Ishikawa (cell line): ENCODE measurements at regions not wholly inside any gene's neighbourhood (a gene's known extent, or its start where the extent isn't known, plus 50 kb on each side); places are given as distances from the start of the nearest gene placed in this dataset.

Source experiments
- CEBPB ChIP-seq: IDR thresholded peaks from 2 replicates; pipeline ENCODE4 v1.6.1; 2012
- CREB1 ChIP-seq: IDR thresholded peaks from 2 replicates; pipeline ENCODE4 v1.6.1; 2012; ENCODE audit warnings: low read depth
- EP300 ChIP-seq: IDR thresholded peaks from 2 replicates; pipeline ENCODE4 v1.6.1; 2012; ENCODE audit warnings: borderline replicate concordance
- MAX ChIP-seq: IDR thresholded peaks from 2 replicates; pipeline ENCODE4 v1.6.1; 2012
- NFIC ChIP-seq: IDR thresholded peaks from 2 replicates; pipeline ENCODE4 v1.6.1; 2012
- RAD21 ChIP-seq: IDR thresholded peaks from 2 replicates; pipeline ENCODE4 v1.6.1; 2012; ENCODE audit warnings: low read depth
- TAF1 ChIP-seq: IDR thresholded peaks from 2 replicates; pipeline ENCODE4 v1.6.1; 2012; ENCODE audit warnings: low read depth, mild to moderate bottlenecking
- USF1 ChIP-seq: IDR thresholded peaks from 2 replicates; pipeline ENCODE4 v1.6.1; 2012
- YY1 ChIP-seq: IDR thresholded peaks from 2 replicates; pipeline ENCODE4 v1.6.1; 2012; ENCODE audit warnings: low read depth
- TF ChIP-seq, protein P1 (sequence below): IDR thresholded peaks from 2 replicates; pipeline ENCODE4 v1.6.1; 2012; ENCODE audit warnings: low read depth, mild to moderate bottlenecking

DNA sequence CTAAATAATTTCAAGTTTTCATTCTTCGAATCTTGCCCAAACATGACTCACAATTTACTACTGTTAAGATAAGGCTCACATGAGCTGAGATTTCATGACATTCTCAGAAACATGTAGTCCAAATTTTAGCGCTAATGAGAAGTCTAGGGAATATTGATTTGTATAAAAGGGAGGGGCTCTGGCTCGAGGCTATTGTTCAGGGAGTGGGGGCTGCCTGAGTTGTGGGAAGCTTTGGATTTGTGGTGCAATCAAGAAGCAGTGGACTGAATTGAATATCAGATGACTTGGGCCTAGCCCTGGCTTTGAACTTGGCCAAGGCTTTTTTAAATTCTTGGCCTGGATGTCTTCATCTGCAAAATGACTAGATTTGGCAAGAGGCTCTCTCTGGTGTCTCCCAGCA is 674.9 kb upstream of the FANCL start:
- TF ChIP-seq NFIC (no peak), CEBPB (no peak), USF1 (no peak), TAF1 (no peak), CREB1 (no peak), MAX (no peak), RAD21 (no peak), EP300 (no peak), YY1 (no peak)
- TF ChIP-seq, protein P1, sequence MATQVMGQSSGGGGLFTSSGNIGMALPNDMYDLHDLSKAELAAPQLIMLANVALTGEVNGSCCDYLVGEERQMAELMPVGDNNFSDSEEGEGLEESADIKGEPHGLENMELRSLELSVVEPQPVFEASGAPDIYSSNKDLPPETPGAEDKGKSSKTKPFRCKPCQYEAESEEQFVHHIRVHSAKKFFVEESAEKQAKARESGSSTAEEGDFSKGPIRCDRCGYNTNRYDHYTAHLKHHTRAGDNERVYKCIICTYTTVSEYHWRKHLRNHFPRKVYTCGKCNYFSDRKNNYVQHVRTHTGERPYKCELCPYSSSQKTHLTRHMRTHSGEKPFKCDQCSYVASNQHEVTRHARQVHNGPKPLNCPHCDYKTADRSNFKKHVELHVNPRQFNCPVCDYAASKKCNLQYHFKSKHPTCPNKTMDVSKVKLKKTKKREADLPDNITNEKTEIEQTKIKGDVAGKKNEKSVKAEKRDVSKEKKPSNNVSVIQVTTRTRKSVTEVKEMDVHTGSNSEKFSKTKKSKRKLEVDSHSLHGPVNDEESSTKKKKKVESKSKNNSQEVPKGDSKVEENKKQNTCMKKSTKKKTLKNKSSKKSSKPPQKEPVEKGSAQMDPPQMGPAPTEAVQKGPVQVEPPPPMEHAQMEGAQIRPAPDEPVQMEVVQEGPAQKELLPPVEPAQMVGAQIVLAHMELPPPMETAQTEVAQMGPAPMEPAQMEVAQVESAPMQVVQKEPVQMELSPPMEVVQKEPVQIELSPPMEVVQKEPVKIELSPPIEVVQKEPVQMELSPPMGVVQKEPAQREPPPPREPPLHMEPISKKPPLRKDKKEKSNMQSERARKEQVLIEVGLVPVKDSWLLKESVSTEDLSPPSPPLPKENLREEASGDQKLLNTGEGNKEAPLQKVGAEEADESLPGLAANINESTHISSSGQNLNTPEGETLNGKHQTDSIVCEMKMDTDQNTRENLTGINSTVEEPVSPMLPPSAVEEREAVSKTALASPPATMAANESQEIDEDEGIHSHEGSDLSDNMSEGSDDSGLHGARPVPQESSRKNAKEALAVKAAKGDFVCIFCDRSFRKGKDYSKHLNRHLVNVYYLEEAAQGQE: no peak
